Neuronal stem cell (in vitro differentiated cells): ENCODE measurements at regions not wholly inside any gene's neighbourhood (a gene's known extent, or its start where the extent isn't known, plus 50 kb on each side); places are given as distances from the start of the nearest gene placed in this dataset.
A peak's percentile ranks its signal among the peaks of the same experiment; 100 is the strongest.

ENCODE experiments used
- DNase-seq: peaks from one replicate; pipeline ENCODE4 v3.0.0-alpha.2; 2013; ENCODE audit warnings: low spot score
- H2AFZ ChIP-seq: one replicate; pipeline ENCODE4 v1.6.1; 2013; ENCODE audit warnings: mild to moderate bottlenecking, low read length, inconsistent platforms
- H2AK5ac ChIP-seq: 2 replicates; pipeline ENCODE4 v1.6.1; 2013; ENCODE audit warnings: low read depth, mild to moderate bottlenecking, inconsistent platforms, low read length, moderate library complexity, mixed read lengths
- H2BK120ac ChIP-seq: 2 replicates; pipeline ENCODE4 v1.6.1; 2013; ENCODE audit warnings: low read depth, mild to moderate bottlenecking, inconsistent platforms, low read length, moderate library complexity, mixed read lengths
- H2BK12ac ChIP-seq: one replicate; pipeline ENCODE4 v1.6.1; 2013; ENCODE audit warnings: low read length, inconsistent platforms
- H2BK15ac ChIP-seq: 2 replicates; pipeline ENCODE4 v1.6.1; 2013; ENCODE audit warnings: mild to moderate bottlenecking, low read length, inconsistent platforms, mixed read lengths
- H2BK5ac ChIP-seq: one replicate; pipeline ENCODE4 v1.6.1; 2013; ENCODE audit warnings: inconsistent platforms, mild to moderate bottlenecking, low read length, moderate library complexity
- H3K14ac ChIP-seq: one replicate; pipeline ENCODE4 v1.6.1; 2013; ENCODE audit warnings: low read length, inconsistent platforms
- H3K18ac ChIP-seq: 2 replicates; pipeline ENCODE4 v1.6.1; 2013; ENCODE audit warnings: low read length, inconsistent platforms
- H3K23ac ChIP-seq: 2 replicates; pipeline ENCODE4 v1.6.1; 2013; ENCODE audit warnings: low read depth, mild to moderate bottlenecking, mixed read lengths, low read length, inconsistent platforms; ENCODE audit not compliant: poor library complexity
- H3K27ac ChIP-seq: replicated peaks from 3 replicates; pipeline ENCODE4 v1.5.1; 2013; ENCODE audit warnings: low read length, inconsistent platforms
- H3K27me3 ChIP-seq, 3 experiments: 2 replicates each; pipeline ENCODE4 v1.6.1; 2013; ENCODE audit warnings: low read length in 3 of 3, mild to moderate bottlenecking in 2 of 3, inconsistent platforms in 1 of 3, low read depth in 1 of 3, mixed read lengths in 1 of 3, moderate library complexity in 1 of 3; ENCODE audit not compliant: control insufficient read depth in 3 of 3, insufficient read depth in 3 of 3
- H3K36me3 ChIP-seq, 2 donors: replicated peaks in 1 of 2; 2 replicates each; pipeline ENCODE4 v1.6.1; 2013; ENCODE audit warnings: low read length in 2 of 2; ENCODE audit not compliant: control insufficient read depth in 2 of 2, insufficient read depth in 2 of 2
- H3K4ac ChIP-seq: 2 replicates; pipeline ENCODE4 v1.6.1; 2013; ENCODE audit warnings: inconsistent platforms, mild to moderate bottlenecking, low read length, moderate library complexity
- H3K4me1 ChIP-seq, 2 donors: 1 replicate in 1 of 2; 2 replicates in 1 of 2; pipeline ENCODE4 v1.6.1; 2013; ENCODE audit warnings: low read length in 2 of 2, low read depth in 1 of 2; ENCODE audit not compliant: control insufficient read depth in 2 of 2, insufficient read depth in 1 of 2
- H3K4me2 ChIP-seq: one replicate; pipeline ENCODE4 v1.6.1; 2013; ENCODE audit warnings: mild to moderate bottlenecking, low read length, inconsistent platforms; ENCODE audit not compliant: insufficient read depth, poor library complexity, severe bottlenecking
- H3K4me3 ChIP-seq, 2 donors: 2 replicates each; pipeline ENCODE4 v1.5.1; 2013; ENCODE audit warnings: low read length in 2 of 2, mild to moderate bottlenecking in 2 of 2, inconsistent platforms in 1 of 2, moderate library complexity in 1 of 2
- H3K79me1 ChIP-seq: one replicate; pipeline ENCODE4 v1.6.1; 2013; ENCODE audit warnings: low read depth, mild to moderate bottlenecking, inconsistent platforms, low read length, moderate library complexity
- H3K9ac ChIP-seq: one replicate; pipeline ENCODE4 v1.6.1; 2013; ENCODE audit warnings: mild to moderate bottlenecking, low read depth, low read length, inconsistent platforms; ENCODE audit not compliant: poor library complexity
- H3K9me3 ChIP-seq, 2 donors: replicated peaks in 1 of 2; 2 replicates each; pipeline versions ENCODE3 to v1.6.1; 2013; ENCODE audit warnings: low read length in 2 of 2, mild to moderate bottlenecking in 2 of 2, inconsistent platforms in 1 of 2, low read depth in 1 of 2, mixed read lengths in 1 of 2, moderate library complexity in 1 of 2; ENCODE audit not compliant: control insufficient read depth in 2 of 2, insufficient read depth in 1 of 2
- H4K8ac ChIP-seq: one replicate; pipeline ENCODE4 v1.6.1; 2013; ENCODE audit warnings: low read depth, mild to moderate bottlenecking, inconsistent platforms, low read length, moderate library complexity
- H4K91ac ChIP-seq: one replicate; pipeline ENCODE4 v1.6.1; 2013; ENCODE audit warnings: low read length, low read depth, mild to moderate bottlenecking, inconsistent platforms; ENCODE audit not compliant: poor library complexity
- WGBS, 2 donors: extraction: QIAGEN DNeasy Blood & Tissue Kit; methylation state at CpG; one replicate each; pipeline ENCODE4 v1.1.7; 2013; ENCODE audit warnings: missing lambda C conversion rate in 2 of 2, mixed read lengths in 1 of 2; ENCODE audit not compliant: insufficient read length in 2 of 2, insufficient replicate concordance in 1 of 2; ENCODE audit errors: extremely low coverage in 2 of 2; 5-methylcytosine and 5-hydroxymethylcytosine counted together

GRCh38 chr16:6374821-6375220, 957.8 kb upstream of the RBFOX1 start:
- H3K27ac ChIP-seq = peak overlapping the region; percentile 49
- H2BK120ac ChIP-seq = no peak overlapping the region
- H3K4me1 ChIP-seq = peaks cover 0 to 12% of the 10 kb centered on the region in 2 donors
- H2BK5ac ChIP-seq = no peak overlapping the region
- no peak overlapping the region for H3K4me3 ChIP-seq
- no peak overlapping the region for H3K9ac ChIP-seq
- H3K36me3 ChIP-seq = no peaks in the 10 kb centered on the region
- no peaks in the 10 kb centered on the region for H3K9me3 ChIP-seq
- no peak overlapping the region for H3K4me2 ChIP-seq
- H4K91ac ChIP-seq = no peak overlapping the region
- H3K23ac ChIP-seq = no peak overlapping the region
- no peak overlapping the region for H4K8ac ChIP-seq
- no peak overlapping the region for H2BK12ac ChIP-seq
- no peak overlapping the region for H2AFZ ChIP-seq
- H2AK5ac ChIP-seq = no peak overlapping the region
- no peak overlapping the region for H3K14ac ChIP-seq
- no peak overlapping the region for H2BK15ac ChIP-seq
- no peak for DNase-seq
- no peak overlapping the region for H3K4ac ChIP-seq
- no CpG with 5 or more reads among the region's 3 CpGs for WGBS, 2 donors
- H3K18ac ChIP-seq = no peak overlapping the region
- H3K79me1 ChIP-seq = no peaks in the 10 kb centered on the region
- H3K27me3 ChIP-seq = no peaks in the 10 kb centered on the region

GRCh38 chr16:6364846-6365245, 967.8 kb upstream of the RBFOX1 start:
- no peaks in the 10 kb centered on the region for H3K27me3 ChIP-seq
- H2BK12ac ChIP-seq = no peak overlapping the region
- no peak overlapping the region for H3K23ac ChIP-seq
- no CpG with 5 or more reads among the region's 3 CpGs for WGBS, 2 donors
- no peak for DNase-seq
- peaks cover 0 to 1% of the 10 kb centered on the region in 2 donors for H3K4me1 ChIP-seq
- no peak overlapping the region for H3K9ac ChIP-seq
- no peak overlapping the region for H3K14ac ChIP-seq
- H3K4me3 ChIP-seq = no peak overlapping the region
- H3K4ac ChIP-seq = no peak overlapping the region
- H3K36me3 ChIP-seq = no peaks in the 10 kb centered on the region
- H4K91ac ChIP-seq = no peak overlapping the region
- no peak overlapping the region for H2BK120ac ChIP-seq
- no peak overlapping the region for H2AK5ac ChIP-seq
- no peak overlapping the region for H3K4me2 ChIP-seq
- no peak overlapping the region for H2BK5ac ChIP-seq
- no peak overlapping the region for H4K8ac ChIP-seq
- H3K79me1 ChIP-seq = no peaks in the 10 kb centered on the region
- no peak overlapping the region for H3K18ac ChIP-seq
- H2BK15ac ChIP-seq = no peak overlapping the region
- H2AFZ ChIP-seq = no peak overlapping the region
- no peak overlapping the region for H3K27ac ChIP-seq
- H3K9me3 ChIP-seq = no peaks in the 10 kb centered on the region

GRCh38 chr16:6363896-6364607, 968.6 kb upstream of the RBFOX1 start:
- Histone ChIP-seq H3K4me2 (no peak overlapping the region), H3K79me1 (no peaks in the 10 kb centered on the region), H3K4me3 (no peak overlapping the region), H3K4me1 (peaks cover 0 to 1% of the 10 kb centered on the region in 2 donors), H3K27me3 (no peaks in the 10 kb centered on the region), H3K4ac (no peak overlapping the region), H3K9ac (no peak overlapping the region), H3K36me3 (no peaks in the 10 kb centered on the region), H2AFZ (no peak overlapping the region), H2BK120ac (no peak overlapping the region), H3K9me3 (no peaks in the 10 kb centered on the region), H3K23ac (no peak overlapping the region), H4K91ac (no peak overlapping the region), H3K27ac (no peak overlapping the region), H4K8ac (no peak overlapping the region), H2BK5ac (no peak overlapping the region), H2AK5ac (no peak overlapping the region), H3K14ac (no peak overlapping the region), H2BK15ac (no peak overlapping the region), H3K18ac (no peak overlapping the region), H2BK12ac (no peak overlapping the region)
- no peak for DNase-seq
- no CpG with 5 or more reads among the region's 6 CpGs for WGBS, 2 donors

DNA sequence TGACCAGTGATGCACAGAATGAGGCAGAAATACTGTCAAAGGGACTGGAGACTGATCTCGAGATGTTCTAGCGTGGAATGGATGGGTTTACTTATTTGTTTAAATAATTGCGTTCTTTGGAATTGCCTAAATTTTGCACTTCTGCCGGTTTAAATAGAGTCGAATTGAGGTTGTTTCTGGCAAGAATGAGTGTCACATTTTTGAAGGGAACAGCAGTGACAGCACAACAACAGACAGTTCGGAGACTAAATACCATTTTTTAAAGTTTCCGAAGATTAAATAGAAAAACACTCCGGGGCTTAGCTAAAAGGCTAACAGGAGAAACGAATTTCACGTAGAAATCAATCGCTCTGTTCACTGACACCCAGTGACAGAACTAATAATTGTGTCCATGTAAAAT, 969.2 kb upstream of the RBFOX1 start:
- no peak overlapping the region for H2BK15ac ChIP-seq
- no peak overlapping the region for H3K23ac ChIP-seq
- H3K9me3 ChIP-seq = no peaks in the 10 kb centered on the region
- H3K27me3 ChIP-seq = no peaks in the 10 kb centered on the region
- peaks cover 0 to 1% of the 10 kb centered on the region in 2 donors for H3K4me1 ChIP-seq
- no peaks in the 10 kb centered on the region for H3K79me1 ChIP-seq
- H3K14ac ChIP-seq = no peak overlapping the region
- H4K91ac ChIP-seq = no peak overlapping the region
- H3K36me3 ChIP-seq = no peaks in the 10 kb centered on the region
- H2AFZ ChIP-seq = no peak overlapping the region
- H2BK120ac ChIP-seq = no peak overlapping the region
- no peak overlapping the region for H2AK5ac ChIP-seq
- no peak overlapping the region for H2BK5ac ChIP-seq
- H2BK12ac ChIP-seq = no peak overlapping the region
- no peak overlapping the region for H3K4ac ChIP-seq
- H3K9ac ChIP-seq = no peak overlapping the region
- no peak for DNase-seq
- H4K8ac ChIP-seq = no peak overlapping the region
- no peak overlapping the region for H3K4me3 ChIP-seq
- no peak overlapping the region for H3K4me2 ChIP-seq
- H3K18ac ChIP-seq = no peak overlapping the region
- WGBS, 2 donors = no CpG with 5 or more reads among the region's 11 CpGs
- no peak overlapping the region for H3K27ac ChIP-seq
